KOPT-K1 (cell line): ENCODE measurements at regions not wholly inside any gene's neighbourhood (a gene's known extent, or its start where the extent isn't known, plus 50 kb on each side); places are given as distances from the start of the nearest gene placed in this dataset.

ENCODE experiments used
- H3K27ac ChIP-seq: fragments of 200-600 bp; sonication (generic); 2 replicates; pipeline ENCODE4 v1.5.1; 2016; ENCODE audit warnings: antibody characterized with exemption, mild to moderate bottlenecking, low read depth, low read length; ENCODE audit not compliant: poor library complexity, severe bottlenecking
- H3K36me3 ChIP-seq: fragments of 200-600 bp; sonication (generic); 2 replicates; pipeline ENCODE4 v1.5.1; 2017; ENCODE audit warnings: antibody characterized with exemption, mild to moderate bottlenecking, low read length, moderate library complexity; ENCODE audit not compliant: insufficient read depth
- H3K9me3 ChIP-seq: fragments of 200-600 bp; sonication (generic); 2 replicates; pipeline ENCODE4 v1.5.1; 2017; ENCODE audit warnings: antibody characterized with exemption, low read length, mild to moderate bottlenecking; ENCODE audit not compliant: insufficient read depth, poor library complexity, severe bottlenecking

DNA sequence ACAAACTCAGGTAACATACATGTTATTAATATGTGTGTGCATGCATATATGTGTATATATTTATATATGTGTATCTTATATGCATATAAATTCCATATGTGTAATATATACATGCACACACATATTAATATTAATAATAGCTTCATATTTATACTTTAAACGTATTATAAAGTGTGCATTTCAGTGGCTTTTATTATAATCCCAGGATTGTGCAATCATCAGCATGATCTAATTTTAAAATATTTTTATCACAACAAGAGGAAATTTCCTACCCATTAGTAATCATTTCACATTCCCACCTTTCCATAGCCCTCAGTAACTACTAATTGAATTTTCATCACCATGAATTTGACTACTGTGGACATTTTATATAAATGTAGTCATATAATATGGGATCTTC, 2211.9 kb upstream of the TENM3 start:
- no peak overlapping the region for H3K27ac ChIP-seq
- H3K9me3 ChIP-seq: no peaks in the 10 kb centered on the region
- no peaks in the 10 kb centered on the region for H3K36me3 ChIP-seq

DNA sequence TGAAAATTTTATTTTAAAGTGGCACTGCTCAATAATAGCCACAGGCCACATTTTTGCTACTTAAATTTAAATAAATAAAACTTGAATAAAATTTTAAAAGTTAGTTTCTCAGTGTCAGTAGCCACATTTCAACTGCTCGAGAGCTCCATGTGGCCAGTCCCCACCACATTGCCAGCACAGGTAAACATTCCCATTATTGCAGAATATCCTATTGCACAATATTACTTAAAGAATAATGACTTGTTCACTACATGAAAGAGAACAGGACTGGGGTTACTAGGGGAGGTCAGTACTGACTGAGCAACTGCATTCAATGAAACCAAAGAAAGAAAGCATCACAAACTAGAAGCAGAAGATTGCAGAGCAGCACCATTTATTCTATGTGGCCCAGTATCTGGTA, 2201.6 kb upstream of the TENM3 start:
- Histone ChIP-seq H3K27ac (no peak overlapping the region), H3K9me3 (no peaks in the 10 kb centered on the region), H3K36me3 (no peaks in the 10 kb centered on the region)

- H3K9me3 ChIP-seq: peaks cover 4% of the 10 kb centered on the region
- no peaks in the 10 kb centered on the region for H3K36me3 ChIP-seq
- H3K27ac ChIP-seq: no peak overlapping the region
These were observed 2190.6 kb upstream of the TENM3 start for GRCh38 chr4:180052629-180053028.

DNA sequence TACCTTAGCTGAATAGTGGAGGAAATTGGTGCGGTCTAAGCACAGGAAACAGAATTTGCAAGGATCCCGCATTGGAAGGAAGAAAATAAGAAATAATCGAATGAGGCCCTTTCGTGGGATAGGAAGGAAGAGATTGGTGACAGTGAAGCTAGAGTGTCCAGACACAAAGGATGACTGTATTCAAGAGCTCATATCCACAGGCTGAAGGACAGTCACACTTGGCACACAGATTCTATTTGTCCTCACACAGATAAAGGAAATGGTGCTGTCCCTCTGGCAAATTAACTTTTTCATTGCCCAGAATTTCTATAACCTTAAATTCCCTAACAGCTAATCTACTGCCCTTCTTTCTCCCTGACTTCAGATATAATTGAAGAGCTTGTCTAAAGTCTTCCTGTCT, 2188.9 kb upstream of the TENM3 start:
- H3K27ac ChIP-seq: no peak overlapping the region
- no peaks in the 10 kb centered on the region for H3K36me3 ChIP-seq
- peaks cover 11% of the 10 kb centered on the region for H3K9me3 ChIP-seq

DNA sequence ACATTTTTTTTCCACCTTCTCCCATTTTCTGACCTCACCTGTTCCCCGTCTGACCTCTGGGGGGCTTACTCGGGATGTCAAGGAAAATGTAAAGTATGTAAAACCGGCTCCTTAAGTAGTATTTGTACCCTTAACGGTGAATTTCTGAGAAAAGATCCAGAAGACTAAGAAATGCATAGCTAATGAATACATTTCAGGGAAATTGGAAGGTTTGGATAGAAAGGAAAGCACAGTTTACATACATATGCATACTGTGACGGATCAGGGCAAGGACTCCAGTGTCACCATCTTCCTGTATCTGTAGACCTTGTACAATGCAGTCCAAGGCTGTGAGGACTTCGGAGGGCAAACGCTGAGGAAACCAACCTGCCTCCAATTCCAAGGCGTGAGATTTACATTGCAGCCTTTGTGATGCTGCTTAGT, 2185.9 kb upstream of the TENM3 start:
- Histone ChIP-seq H3K27ac (no peak overlapping the region), H3K36me3 (no peaks in the 10 kb centered on the region), H3K9me3 (peaks cover 15% of the 10 kb centered on the region)

GRCh38 chr4:180057891-180058671, 2185.1 kb upstream of the TENM3 start:
- Histone ChIP-seq H3K9me3 (peaks cover 15% of the 10 kb centered on the region), H3K36me3 (no peaks in the 10 kb centered on the region), H3K27ac (no peak overlapping the region)

GRCh38 chr4:180058691-180059215, 2184.4 kb upstream of the TENM3 start:
- peaks cover 15% of the 10 kb centered on the region for H3K9me3 ChIP-seq
- no peaks in the 10 kb centered on the region for H3K36me3 ChIP-seq
- no peak overlapping the region for H3K27ac ChIP-seq

GRCh38 chr4:180059216-180059881, 2183.9 kb upstream of the TENM3 start:
- no peaks in the 10 kb centered on the region for H3K36me3 ChIP-seq
- H3K9me3 ChIP-seq: peaks cover 15% of the 10 kb centered on the region
- no peak overlapping the region for H3K27ac ChIP-seq

GRCh38 chr4:180060159-180060889, 2182.9 kb upstream of the TENM3 start:
- H3K36me3 ChIP-seq: no peaks in the 10 kb centered on the region
- peaks cover 15% of the 10 kb centered on the region for H3K9me3 ChIP-seq
- no peak overlapping the region for H3K27ac ChIP-seq

GRCh38 chr4:180081072-180081471, 2162.1 kb upstream of the TENM3 start:
- Histone ChIP-seq H3K9me3 (no peaks in the 10 kb centered on the region), H3K27ac (no peak overlapping the region), H3K36me3 (no peaks in the 10 kb centered on the region)

DNA sequence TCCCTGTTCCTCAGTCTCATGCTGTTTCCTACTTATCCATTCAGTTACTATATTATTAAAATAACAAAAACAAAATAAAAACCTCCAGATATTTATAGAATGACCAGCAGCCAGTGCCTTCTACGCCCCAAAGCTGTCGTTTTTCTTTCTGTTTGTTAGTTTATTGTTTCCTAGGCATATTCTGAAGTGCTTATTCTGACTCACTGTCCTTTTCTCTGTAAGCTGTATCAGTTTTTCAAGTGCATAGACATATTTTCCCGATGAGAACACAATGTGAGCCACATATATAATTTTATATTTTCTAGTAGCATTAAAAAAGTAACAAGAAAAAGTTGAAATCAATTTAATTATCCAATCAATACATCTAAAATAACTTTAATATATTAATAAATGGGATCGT, 2158.6 kb upstream of the TENM3 start:
- Histone ChIP-seq H3K36me3 (no peaks in the 10 kb centered on the region), H3K9me3 (no peaks in the 10 kb centered on the region), H3K27ac (no peak overlapping the region)

DNA sequence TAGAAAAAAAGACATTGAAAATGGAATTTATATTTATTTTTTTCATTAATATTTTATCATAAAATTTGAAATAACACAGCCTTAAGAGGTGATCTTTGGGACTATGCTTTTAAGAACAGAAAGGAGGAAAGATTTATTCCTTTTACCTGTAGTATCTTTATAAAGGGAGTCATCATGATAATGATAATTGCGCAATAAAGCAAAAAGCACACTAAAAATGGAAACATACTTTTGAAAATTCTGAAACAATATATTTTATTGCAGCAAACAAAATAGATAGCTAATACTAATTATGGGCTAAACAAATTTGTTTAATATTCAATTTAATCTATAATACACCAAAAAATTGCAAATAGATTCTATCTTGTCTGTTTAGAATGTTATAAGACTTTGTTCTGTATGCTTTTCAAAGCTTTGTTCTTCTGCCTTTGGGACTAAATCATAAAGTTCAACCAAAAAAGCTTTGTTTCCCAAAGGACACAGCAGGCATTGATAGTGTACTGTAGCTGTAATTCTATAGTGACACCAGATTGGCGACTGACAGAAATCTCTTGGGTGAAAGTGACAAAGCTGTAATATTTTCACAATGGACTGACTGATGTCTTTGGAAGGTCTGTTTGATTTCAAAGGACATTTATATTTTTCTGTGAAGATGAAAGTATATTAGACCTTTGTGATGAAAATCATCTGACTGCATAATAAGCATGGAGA, 2156.6 kb upstream of the TENM3 start:
- H3K9me3 ChIP-seq: no peaks in the 10 kb centered on the region
- no peaks in the 10 kb centered on the region for H3K36me3 ChIP-seq

DNA sequence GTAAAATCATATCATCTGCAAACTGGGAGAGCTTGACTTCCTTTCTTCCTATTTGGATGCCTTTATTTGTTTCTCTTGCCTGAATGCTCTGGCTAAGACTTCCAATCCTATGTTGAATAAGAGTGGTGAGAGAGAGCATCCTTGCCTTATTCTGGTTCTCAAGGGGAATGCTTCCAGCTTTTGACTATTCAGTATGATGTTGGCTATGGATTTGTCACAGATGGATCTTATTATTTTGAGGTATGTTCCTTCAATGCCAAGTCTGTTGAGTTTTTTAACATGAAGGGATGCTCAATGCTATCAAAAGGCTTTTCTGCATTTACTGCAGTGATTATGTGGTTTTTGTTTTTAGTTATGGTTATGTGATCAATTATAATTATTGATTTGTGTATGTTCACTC, 2144.6 kb upstream of the TENM3 start:
- Histone ChIP-seq H3K27ac (no peak overlapping the region), H3K9me3 (no peaks in the 10 kb centered on the region), H3K36me3 (no peaks in the 10 kb centered on the region)

More for the DNA sequence above, 2156.6 kb upstream of the TENM3 start:
- H3K27ac ChIP-seq: no peak overlapping the region

- Histone ChIP-seq H3K9me3 (no peaks in the 10 kb centered on the region), H3K27ac (no peak overlapping the region), H3K36me3 (no peaks in the 10 kb centered on the region)
These were observed 2143.2 kb upstream of the TENM3 start for GRCh38 chr4:180099957-180100356.
